Endothelial cell of umbilical vein (primary cell): ENCODE measurements at regions not wholly inside any gene's neighbourhood (a gene's known extent, or its start where the extent isn't known, plus 50 kb on each side); places are given as distances from the start of the nearest gene placed in this dataset.

Experiments used
- BruUV-seq: library from RNA; stranded (reverse); fragments of 400-500 nt; replicated peaks from 2 replicates; lab custom pipeline; 2021; lab: Mats Ljungman, UMichigan
- CTCF ChIA-PET: fragments of 300-600, 350-600 bp; sonication (Branson Sonifier 250); formaldehyde crosslinking; loops from one replicate; lab custom pipeline; 2021; ENCODE audit warnings: antibody characterized with exemption, inconsistent platforms; lab: Charles Lee
- POLR2A ChIA-PET: fragments of 300-600, 350-600 bp; sonication (Branson Sonifier 250); formaldehyde crosslinking; loops from one replicate; lab custom pipeline; 2021; ENCODE audit warnings: antibody characterized with exemption, inconsistent platforms; lab: Charles Lee
- DNase-seq: peaks from one replicate; pipeline ENCODE4 v3.0.0-alpha.2; 2011; ENCODE audit warnings: low read depth, low spot score
- FAIRE-seq: peaks from 2 replicates; lab custom pipeline; 2011; peaks lifted over from hg19 to GRCh38; lab: Jason Lieb, UNC
- H2AFZ ChIP-seq: 2 replicates; pipeline ENCODE4 v1.6.0; 2012; ENCODE audit warnings: low read depth, low read length, control low read depth, inconsistent platforms
- H3K27ac ChIP-seq: 2 replicates; pipeline ENCODE4 v1.5.1; 2011; ENCODE audit warnings: low read depth, mild to moderate bottlenecking, control low read depth, low read length, moderate library complexity; ENCODE audit not compliant: insufficient read depth
- H3K27me3 ChIP-seq, 2 experiments: 2 replicates each; pipeline versions ENCODE4 v1.6.0 to v1.6.1; 2011; ENCODE audit warnings: low read length in 2 of 2, mixed read lengths in 1 of 2; ENCODE audit not compliant: control insufficient read depth in 2 of 2, insufficient read depth in 2 of 2
- H3K36me3 ChIP-seq, 2 experiments: 2 replicates in 1 of 2; 3 replicates in 1 of 2; pipeline ENCODE4 v1.5.1; 2011; ENCODE audit warnings: low read length in 2 of 2, mild to moderate bottlenecking in 1 of 2, moderate library complexity in 1 of 2; ENCODE audit not compliant: control insufficient read depth in 2 of 2, insufficient read depth in 2 of 2; ENCODE audit errors: extremely low read depth in 1 of 2
- H3K4me1 ChIP-seq: 3 replicates; pipeline ENCODE4 v1.5.1; 2011; ENCODE audit warnings: mild to moderate bottlenecking, low read length; ENCODE audit not compliant: control insufficient read depth, insufficient read depth; ENCODE audit errors: extremely low read depth
- H3K4me2 ChIP-seq: 2 replicates; pipeline ENCODE4 v1.6.1; 2011; ENCODE audit warnings: low read length, control low read depth, mixed read lengths; ENCODE audit not compliant: insufficient read depth
- H3K4me3 ChIP-seq, 3 experiments: fragments of 200-600 bp in 1 of 3; sonication (generic), shearing (Covaris generic) in 1 of 3; replicated peaks in 1 of 3; 2 replicates each; pipeline ENCODE4 v1.5.1; 2011 to 2016; ENCODE audit warnings: control low read depth in 3 of 3, low read length in 3 of 3, mild to moderate bottlenecking in 2 of 3, inconsistent platforms in 1 of 3, low read depth in 1 of 3, moderate library complexity in 1 of 3; ENCODE audit not compliant: insufficient read depth in 1 of 3
- H3K79me2 ChIP-seq: 2 replicates; pipeline ENCODE4 v1.6.0; 2012; ENCODE audit warnings: low read length, inconsistent platforms; ENCODE audit not compliant: control insufficient read depth, insufficient read depth
- H3K9ac ChIP-seq: replicated peaks from 2 replicates; pipeline ENCODE3; 2011; ENCODE audit warnings: low read length, control low read depth; ENCODE audit not compliant: insufficient read depth; ENCODE audit errors: extremely low read depth
- H3K9me1 ChIP-seq: replicated peaks from 3 replicates; pipeline ENCODE4 v1.6.0; 2011; ENCODE audit warnings: mild to moderate bottlenecking, low read length; ENCODE audit not compliant: control insufficient read depth, insufficient read depth; ENCODE audit errors: extremely low read depth
- H3K9me3 ChIP-seq: replicated peaks from 2 replicates; pipeline ENCODE4 v1.5.1; 2012; ENCODE audit warnings: low read length, inconsistent platforms; ENCODE audit not compliant: control insufficient read depth, insufficient read depth
- H4K20me1 ChIP-seq: replicated peaks from 2 replicates; pipeline ENCODE3; 2011; ENCODE audit warnings: mild to moderate bottlenecking, low read length; ENCODE audit not compliant: control insufficient read depth, insufficient read depth; ENCODE audit errors: extremely low read depth
- EZH2 ChIP-seq: IDR thresholded peaks from 2 replicates; pipeline ENCODE4 v1.6.1; 2012; ENCODE audit warnings: borderline replicate concordance, low read depth, mild to moderate bottlenecking, moderate library complexity, low read length, inconsistent platforms; ENCODE audit not compliant: severe bottlenecking
- FOS ChIP-seq: IDR thresholded peaks from 2 replicates; pipeline ENCODE4 v1.6.1; 2011; ENCODE audit warnings: mild to moderate bottlenecking, low read length, moderate library complexity, borderline replicate concordance; ENCODE audit not compliant: insufficient read depth
- GATA2 ChIP-seq: IDR thresholded peaks from 2 replicates; pipeline ENCODE4 v1.7.0; 2011; ENCODE audit warnings: low read depth, mild to moderate bottlenecking, moderate library complexity, mixed read lengths, low read length; ENCODE audit not compliant: insufficient read length, insufficient read depth
- JUN ChIP-seq: IDR thresholded peaks from 2 replicates; pipeline ENCODE4 v1.6.1; 2011; ENCODE audit warnings: borderline replicate concordance, low read depth; ENCODE audit not compliant: insufficient read length, insufficient read depth
- MYC ChIP-seq: IDR thresholded peaks from one replicate; pipeline ENCODE4 v1.6.1; 2011; ENCODE audit warnings: mild to moderate bottlenecking, low read depth, low read length
- POLR2A ChIP-seq: IDR thresholded peaks from 2 replicates; pipeline ENCODE4 v1.6.1; 2012; ENCODE audit warnings: low read depth, mild to moderate bottlenecking, control low read depth, low read length
- POLR2AphosphoS5 ChIP-seq: IDR thresholded peaks from 2 replicates; pipeline ENCODE4 v1.6.1; 2012; ENCODE audit warnings: low read depth, mild to moderate bottlenecking, control low read depth, low read length, moderate library complexity; ENCODE audit not compliant: insufficient read depth
- dilution Hi-C: fragments of 300-500 bp; cut with MboI; formaldehyde crosslinking; loops from one replicate; pipeline ENCODE4 v1.15.0; 2019; ENCODE audit warnings: low sequenced_read_pairs; ENCODE audit not compliant: extremely low pct_ligation_motif_present
- intact Hi-C: fragments of 100-400 bp; cut with micrococcal nuclease; formaldehyde crosslinking; loops from one replicate; pipeline ENCODE4 v1.10.0; 2022
- TF ChIP-seq, protein P1 (sequence below), 2 donors: IDR thresholded peaks; 1 replicate in 1 of 2; 2 replicates in 1 of 2; pipeline ENCODE4 v1.5.1; 2011; ENCODE audit warnings: low read length in 2 of 2, mild to moderate bottlenecking in 2 of 2, moderate library complexity in 2 of 2, control low read depth in 1 of 2, inconsistent platforms in 1 of 2, low read depth in 1 of 2; ENCODE audit not compliant: insufficient read depth in 1 of 2; ENCODE audit errors: extremely low read depth in 1 of 2
- TF ChIP-seq, protein P2 (sequence below): IDR thresholded peaks from 2 replicates; pipeline ENCODE4 v1.6.1; 2011; ENCODE audit not compliant: insufficient read depth, insufficient read length

GRCh38 chr11:25953006-25953405, 378.9 kb upstream of the ANO3 start:
- H3K36me3 ChIP-seq, result no peaks in the 10 kb centered on the region
- no peak overlapping the region for H3K4me3 ChIP-seq
- H4K20me1 ChIP-seq, result no peaks in the 10 kb centered on the region
- no peaks in the 10 kb centered on the region for H3K4me1 ChIP-seq
- no peaks in the 10 kb centered on the region for H3K27me3 ChIP-seq
- no peak overlapping the region for H2AFZ ChIP-seq
- H3K9me3 ChIP-seq, result no peaks in the 10 kb centered on the region
- ChIA-PET CTCF (no interaction called here), POLR2A (no interaction called here)
- TF ChIP-seq, protein P1, sequence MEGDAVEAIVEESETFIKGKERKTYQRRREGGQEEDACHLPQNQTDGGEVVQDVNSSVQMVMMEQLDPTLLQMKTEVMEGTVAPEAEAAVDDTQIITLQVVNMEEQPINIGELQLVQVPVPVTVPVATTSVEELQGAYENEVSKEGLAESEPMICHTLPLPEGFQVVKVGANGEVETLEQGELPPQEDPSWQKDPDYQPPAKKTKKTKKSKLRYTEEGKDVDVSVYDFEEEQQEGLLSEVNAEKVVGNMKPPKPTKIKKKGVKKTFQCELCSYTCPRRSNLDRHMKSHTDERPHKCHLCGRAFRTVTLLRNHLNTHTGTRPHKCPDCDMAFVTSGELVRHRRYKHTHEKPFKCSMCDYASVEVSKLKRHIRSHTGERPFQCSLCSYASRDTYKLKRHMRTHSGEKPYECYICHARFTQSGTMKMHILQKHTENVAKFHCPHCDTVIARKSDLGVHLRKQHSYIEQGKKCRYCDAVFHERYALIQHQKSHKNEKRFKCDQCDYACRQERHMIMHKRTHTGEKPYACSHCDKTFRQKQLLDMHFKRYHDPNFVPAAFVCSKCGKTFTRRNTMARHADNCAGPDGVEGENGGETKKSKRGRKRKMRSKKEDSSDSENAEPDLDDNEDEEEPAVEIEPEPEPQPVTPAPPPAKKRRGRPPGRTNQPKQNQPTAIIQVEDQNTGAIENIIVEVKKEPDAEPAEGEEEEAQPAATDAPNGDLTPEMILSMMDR (IDR thresholded peaks at IDR 0.05; ENCODE audit: extremely low read depth in 1 of 2, insufficient read depth in 1 of 2, low read depth in 1 of 2, low read length in 2 of 2), result no peak
- TF ChIP-seq JUN, result no peak
- no peak for TF ChIP-seq POLR2A
- no peak for TF ChIP-seq GATA2
- TF ChIP-seq, protein P2, sequence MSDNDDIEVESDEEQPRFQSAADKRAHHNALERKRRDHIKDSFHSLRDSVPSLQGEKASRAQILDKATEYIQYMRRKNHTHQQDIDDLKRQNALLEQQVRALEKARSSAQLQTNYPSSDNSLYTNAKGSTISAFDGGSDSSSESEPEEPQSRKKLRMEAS, result no peak
- TF ChIP-seq EZH2, result no peak
- TF ChIP-seq FOS, result no peak
- TF ChIP-seq POLR2AphosphoS5, result no peak
- TF ChIP-seq MYC, result no peak
- no peak overlapping the region for H3K27ac ChIP-seq
- intact Hi-C loops (no loop called here), dilution Hi-C loops (no loop called here)
- H3K4me2 ChIP-seq, result no peak overlapping the region
- H3K79me2 ChIP-seq, result no peaks in the 10 kb centered on the region
- H3K9me1 ChIP-seq, result no peaks in the 10 kb centered on the region
- BruUV-seq, result no TSS peak
- no peak overlapping the region for H3K9ac ChIP-seq
- no peak for DNase-seq
- FAIRE-seq, result peak; percentile 24
